GM21825 (cell line): ENCODE measurements at regions not wholly inside any gene's neighbourhood (a gene's known extent, or its start where the extent isn't known, plus 50 kb on each side); places are given as distances from the start of the nearest gene placed in this dataset.

Experiments used
- ATAC-seq: cut with Tn5 transposase; IDR thresholded peaks from one replicate; pipeline ENCODE4 v1.9.1; 2021; ENCODE audit warnings: mild to moderate bottlenecking, moderate library complexity; ENCODE audit not compliant: unreplicated experiment

DNA sequence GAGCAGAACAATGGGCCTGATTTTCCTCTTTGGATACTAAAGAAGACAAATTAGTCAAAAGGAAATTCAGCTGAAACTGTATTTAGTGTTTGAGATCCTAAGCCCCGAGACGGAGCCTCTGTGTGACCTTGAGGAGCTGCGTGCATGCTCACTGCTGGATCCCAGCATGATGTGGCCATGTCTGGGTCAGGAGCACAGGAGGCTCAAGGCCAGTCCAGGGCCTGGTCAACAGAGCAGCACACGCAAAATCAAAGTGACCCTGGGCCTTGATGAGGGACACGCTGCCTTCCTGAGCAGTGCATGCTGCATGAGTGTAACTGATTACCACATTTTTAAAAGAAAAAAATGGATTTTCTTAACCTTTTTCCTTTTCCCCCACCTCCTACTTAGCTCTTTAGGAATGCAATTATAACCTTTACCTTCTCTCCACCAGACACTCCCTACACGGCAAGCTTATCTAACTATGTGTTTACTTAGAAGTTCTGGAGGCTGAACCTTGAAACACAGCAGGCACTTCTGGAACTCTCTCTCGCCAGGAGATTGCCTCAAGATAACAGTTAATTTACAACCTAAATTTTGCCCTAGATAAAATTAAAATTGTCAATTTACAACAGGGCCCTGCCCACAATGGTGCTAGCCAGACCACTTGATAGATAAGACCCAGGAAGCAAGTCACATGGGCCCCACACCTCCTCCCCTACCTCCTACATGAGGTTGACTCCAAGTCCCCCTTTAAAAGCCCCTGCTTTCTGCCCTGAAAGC lies 144.6 kb downstream of the LRIG2 start:
- ATAC-seq, result no peak

DNA sequence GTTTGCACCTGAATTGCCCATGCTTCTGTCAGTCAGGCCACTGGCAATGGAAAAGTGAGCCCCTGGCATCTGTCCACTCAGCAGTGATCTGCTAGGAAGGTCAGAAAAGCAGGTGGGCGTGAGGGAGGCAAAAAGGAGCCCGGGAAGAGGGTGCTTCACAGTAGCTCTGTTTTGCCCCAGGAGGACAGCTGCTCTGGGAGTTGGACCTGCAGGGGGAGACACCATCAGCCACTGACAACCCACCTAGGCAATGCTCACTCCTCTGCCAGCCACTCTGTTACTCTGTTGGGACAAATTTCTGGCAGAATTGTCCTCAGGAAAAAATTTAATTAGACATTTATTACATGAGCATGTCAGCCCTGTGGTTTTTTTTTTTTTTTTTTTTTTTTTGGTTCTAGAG lies 146.4 kb downstream of the LRIG2 start:
- no peak for ATAC-seq

DNA sequence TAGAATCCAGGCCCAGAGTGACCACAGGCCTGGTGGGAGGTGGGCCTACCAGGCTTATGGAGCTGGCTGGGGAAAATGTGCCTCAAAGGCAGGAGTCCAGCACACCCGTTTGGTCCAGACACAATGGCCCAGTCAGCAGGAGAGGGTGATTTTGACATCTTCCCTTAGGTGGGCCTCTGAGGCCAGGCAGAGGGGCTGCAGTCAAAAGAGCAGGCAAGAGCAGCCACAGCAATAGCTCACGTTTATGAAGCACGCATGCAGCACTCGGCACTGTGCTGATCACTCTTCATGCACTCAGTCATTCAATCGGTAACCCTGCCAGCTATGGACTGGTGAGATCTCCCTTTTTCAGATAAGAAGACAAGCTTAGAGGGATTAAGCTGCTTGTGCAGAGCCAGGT lies 146.8 kb downstream of the LRIG2 start:
- ATAC-seq, result no peak

DNA sequence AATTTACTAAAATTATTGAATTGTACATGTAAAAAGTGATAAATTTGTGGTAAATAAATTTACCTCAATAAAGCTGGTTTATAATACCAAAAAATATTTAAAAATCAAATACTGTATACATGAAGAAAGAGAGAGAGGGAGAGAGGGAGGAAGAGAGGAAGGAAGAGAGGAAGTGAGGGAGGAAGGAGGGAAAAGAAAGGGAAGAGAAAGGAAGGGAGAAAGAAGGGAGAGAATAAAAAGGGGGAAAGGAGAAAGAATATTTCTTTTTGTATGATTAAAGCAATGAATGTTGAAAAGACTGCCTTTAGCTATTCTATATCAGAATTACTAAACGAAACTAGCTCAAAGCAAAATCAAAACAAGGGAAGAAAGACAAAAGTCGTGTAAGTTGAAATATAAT lies 150.0 kb downstream of the LRIG2 start:
- no peak for ATAC-seq

DNA sequence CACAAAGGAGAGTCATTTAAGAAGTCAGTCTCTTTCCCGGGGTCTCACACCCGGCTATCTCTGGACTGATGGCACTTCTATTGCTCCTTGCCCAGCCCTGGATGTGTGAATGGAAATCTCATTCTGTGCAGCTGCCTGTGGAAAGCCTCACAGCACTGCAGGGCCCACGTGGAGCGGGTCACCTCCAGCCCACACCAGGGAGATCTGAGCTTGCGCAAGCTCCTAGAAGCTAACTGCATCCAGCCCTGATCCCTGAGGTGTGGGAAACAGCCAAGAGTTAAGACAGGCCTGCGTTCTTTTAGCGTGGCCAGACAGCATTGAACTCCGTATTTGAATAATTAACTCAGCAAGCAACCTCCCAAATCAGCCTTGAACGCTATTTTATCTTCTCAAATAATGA lies 150.5 kb downstream of the LRIG2 start:
- ATAC-seq, result no peak

DNA sequence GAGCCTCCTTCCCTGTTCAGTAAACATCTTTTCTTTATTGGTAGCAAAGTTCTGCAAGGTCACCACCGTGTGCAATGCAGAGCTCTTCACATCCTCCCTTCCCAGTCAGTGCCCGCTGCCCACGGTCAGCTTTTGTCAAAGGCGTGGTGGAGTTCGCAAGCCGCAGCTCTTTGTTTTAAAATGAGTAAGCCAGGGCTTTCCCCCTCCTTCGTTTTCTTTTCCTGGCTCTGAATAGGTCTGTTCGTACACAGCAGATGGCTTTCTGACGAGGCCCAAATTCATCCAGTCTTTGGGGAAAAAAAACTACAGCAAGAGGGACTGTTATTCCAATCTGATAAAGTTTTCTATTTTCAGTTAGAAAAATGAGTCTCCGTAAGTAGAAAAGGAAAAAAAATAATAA lies 153.2 kb downstream of the LRIG2 start:
- no peak for ATAC-seq

DNA sequence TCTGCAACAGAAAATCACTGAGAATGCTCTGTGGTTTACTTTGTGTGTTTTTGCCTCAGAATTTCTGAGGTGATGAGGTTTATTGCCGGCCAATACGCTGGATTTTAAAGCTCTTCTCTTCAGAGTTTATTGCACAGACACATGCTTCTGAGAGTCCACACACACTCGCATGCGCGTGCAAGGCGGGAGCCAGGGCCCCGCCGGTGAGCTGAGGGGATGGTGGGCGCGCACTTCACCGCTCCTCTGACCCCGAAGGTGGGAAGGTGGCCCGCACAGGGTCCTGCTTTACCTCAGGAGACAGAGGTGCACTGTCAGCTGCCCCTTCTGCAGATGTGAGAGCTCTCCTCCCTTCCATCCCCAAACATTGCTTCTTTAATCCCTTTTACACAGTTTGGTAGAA lies 158.4 kb upstream of the MAGI3 start:
- ATAC-seq, result no peak

DNA sequence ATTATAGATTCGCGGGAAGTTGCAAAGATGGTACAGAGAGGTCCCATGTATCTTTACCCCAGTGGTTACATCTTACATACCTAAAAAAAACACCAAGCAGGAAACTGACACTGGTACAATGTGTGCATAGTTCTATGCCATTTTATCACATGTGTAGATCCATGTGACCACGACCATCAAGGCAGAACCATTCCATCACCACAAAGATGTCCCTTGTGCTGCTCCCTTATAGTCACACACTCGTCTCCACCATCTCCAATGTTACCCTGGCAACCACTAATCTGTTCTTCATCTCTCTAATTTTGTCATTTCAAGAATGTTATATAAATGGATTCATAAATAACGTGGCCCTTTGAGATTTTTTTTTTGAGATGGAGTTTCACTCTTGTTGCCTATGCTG lies 156.9 kb upstream of the MAGI3 start:
- no peak for ATAC-seq

DNA sequence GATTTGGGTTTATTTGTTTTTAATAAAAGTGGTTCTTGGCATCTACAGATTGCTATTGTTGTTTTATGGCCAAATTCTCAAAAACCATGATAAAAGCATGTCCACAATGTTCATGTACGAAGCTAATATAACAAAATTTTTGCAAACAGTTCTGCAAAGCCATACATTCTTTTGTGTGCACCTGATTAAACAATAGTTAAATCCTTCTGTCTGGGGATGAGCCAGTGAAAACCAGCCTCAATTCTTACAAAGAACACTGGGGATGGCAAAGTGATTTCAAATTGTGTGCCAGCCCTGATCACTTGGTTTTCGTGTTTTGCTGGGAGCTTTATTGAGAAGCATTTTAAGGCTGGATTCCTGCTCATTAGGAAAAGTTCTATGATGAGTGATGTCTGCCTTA lies 149.1 kb upstream of the MAGI3 start:
- no peak for ATAC-seq

DNA sequence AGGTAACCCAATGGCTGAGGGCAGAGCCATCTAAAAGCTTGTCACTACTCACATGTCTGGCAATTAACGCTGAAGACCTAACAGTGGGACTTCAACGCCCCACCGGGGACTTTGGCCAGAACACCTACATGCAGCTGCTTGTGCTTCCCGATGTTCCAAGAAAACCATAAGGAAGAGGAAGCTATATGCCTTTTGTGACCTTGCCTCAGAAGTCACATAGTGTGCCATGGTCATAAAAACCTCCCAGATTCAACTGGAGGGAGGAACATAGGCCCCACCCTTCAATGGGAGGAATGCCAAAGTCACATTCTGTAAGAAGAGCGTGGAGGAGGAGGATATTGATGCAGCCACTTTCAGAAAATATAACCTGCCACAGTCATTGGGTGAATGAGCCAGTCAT lies 147.8 kb upstream of the MAGI3 start:
- no peak for ATAC-seq

DNA sequence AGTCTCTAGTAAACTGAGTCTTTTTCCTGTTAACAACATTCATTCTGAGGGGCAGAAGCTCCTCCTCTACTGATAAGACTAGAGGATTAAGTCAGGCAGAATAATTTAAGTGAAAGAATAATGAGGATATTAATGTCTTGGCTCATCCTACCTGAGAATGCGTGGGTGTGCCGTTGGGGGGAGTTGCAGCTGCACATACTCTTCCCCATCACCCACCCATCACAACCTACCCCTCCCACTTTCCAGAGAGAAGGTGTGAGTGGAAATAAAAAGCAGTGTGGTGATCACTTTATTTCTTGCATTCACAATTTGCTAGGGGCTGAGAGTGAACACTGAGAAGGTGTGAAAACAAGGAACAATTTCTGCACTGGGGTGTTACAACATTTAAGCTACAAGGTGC lies 146.8 kb upstream of the MAGI3 start:
- no peak for ATAC-seq

DNA sequence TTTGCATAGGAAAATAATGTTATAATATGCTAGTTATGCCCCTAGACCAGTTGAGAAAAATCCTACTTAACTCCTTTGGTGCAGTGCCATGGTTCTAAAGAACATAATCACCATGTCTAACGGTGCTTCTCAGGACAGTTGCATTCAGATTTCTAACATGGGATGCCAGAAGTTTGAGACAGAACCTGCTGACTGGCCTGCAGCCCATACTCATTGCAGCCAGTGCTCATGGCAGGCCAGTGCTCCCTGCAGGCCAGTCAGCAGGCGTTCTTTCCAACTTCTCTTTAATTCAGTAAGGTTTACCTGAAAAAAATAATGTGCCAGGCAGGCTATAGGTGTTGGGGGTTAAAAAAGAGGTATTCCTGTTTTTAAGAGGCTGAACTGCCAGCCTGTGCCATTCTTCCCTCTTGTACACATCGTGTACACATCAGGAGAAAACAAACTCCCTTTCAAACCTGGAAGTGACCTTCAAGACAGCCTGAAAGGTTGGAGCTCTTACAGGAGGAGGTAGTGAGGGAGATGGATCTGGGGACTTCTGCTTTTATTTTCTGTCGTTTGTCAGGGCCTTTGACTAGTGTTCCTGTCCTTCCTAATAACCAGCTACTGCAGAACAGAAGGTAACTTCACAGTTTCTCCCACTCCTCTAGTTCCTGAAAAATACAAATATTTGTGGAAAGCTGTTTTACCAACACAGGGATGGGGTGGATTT lies 146.0 kb upstream of the MAGI3 start:
- no peak for ATAC-seq

DNA sequence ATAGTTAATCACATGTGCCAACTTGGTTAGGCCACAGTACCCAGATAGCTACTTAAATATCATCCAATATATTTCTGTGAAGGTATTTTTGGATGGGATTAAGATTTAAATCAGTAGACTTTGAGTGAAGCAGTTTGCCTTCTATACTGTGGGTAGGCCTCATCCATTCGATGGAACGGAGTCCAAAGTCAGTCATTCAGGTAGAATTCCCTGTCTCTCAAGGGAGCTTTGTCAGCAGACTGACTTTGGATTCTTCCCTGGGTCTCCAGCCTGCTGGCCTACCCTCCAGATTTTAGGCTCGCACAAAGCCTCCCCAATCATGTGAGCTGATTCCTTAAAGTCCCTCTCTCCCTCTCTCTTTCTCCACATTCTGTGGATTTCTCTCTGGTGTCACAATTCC lies 145.1 kb upstream of the MAGI3 start:
- no peak for ATAC-seq

DNA sequence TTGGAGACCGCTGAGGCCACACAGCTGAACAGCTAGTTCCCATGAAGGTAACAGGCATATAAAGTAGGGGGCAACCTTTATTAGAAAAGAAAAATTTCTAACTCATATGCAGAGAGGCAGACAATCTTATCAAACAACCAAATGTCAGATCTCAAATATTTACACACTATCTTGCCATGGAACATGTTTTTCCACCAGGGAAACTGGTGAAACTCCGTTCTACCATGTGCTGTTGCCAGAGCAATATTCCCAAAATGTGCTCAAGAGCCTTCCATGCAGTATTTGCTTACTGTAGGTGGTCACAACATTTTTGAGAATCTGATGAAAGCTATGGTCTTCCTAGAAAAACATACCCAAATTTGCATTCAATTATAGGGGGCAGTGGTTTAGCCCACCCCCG lies 143.4 kb upstream of the MAGI3 start:
- no peak for ATAC-seq

DNA sequence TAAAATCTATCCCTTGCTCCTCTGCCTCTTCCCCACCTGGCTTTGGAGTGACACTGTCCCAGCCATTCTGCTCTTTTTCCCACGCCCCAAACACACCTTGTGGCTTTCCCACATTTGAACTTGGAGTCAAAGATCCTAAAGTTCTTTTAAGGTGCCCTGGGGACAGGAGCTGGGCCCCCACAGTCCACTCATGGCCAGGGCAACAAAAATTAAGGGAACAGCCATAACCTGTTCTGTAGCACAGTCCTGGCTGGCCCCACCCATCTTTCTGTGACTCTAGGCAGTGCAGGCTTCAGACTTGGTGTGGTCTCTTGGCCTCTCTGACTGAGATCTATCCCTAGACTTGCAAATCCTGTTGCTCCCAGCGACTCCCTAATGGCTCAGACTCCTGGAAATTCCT lies 143.0 kb upstream of the MAGI3 start:
- no peak for ATAC-seq

DNA sequence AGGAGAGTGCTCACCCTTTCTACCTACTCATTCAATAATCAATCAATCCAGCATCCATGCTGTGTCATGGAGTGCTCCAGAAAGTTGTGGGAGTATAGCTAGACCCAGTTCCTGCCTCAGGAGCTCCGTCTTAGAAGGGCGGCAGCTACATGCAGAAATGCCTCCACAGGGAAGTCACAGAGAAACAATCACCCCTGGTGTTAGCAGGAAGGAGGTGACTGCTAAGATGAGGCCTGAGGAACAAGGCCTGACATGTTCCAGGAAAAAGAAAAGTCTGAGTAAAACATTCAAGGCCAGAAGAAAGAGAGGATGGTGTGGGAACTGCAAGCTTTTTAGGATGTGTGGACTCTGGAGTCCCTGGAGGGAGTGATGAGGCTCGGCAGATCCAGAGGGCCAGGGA lies 142.5 kb upstream of the MAGI3 start:
- ATAC-seq, result no peak

DNA sequence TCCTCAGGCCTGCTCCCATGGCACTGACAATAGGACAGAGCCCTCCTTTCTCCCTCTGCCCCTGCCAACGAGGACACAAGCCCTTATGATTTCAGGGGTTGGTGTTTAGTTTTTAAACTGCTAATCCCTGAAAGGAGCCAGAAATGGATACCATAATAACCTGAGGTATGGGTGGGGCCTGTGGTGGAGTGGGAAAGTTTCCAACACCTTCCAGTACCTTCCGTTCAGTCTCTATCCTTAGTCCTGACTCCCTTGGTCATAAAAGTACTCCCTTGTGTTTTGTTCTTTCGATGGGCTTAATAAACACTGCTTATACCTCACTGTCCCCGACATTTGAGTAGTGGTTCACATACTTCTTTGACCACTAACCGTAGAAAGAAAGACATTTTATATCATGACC lies 141.8 kb upstream of the MAGI3 start:
- no peak for ATAC-seq

DNA sequence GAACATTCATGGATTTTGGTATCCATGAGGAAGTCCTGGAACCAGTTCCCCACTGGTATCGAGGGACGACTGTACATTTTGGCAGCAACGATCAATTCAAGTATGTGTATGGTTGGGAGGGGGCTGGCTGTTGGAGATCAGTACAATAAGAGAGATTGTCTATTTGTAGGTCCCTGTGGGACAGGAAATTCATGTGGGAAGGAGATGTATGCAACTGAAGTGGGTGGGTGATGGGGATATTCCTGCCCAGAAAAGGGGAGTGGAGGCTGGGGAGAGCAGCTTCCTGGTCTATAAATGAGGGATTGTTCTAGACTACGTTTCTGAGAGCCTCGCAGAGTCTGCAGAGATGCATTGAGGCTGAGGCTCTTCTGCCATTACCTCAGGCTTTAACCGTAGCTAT lies 140.2 kb upstream of the MAGI3 start:
- no peak for ATAC-seq

DNA sequence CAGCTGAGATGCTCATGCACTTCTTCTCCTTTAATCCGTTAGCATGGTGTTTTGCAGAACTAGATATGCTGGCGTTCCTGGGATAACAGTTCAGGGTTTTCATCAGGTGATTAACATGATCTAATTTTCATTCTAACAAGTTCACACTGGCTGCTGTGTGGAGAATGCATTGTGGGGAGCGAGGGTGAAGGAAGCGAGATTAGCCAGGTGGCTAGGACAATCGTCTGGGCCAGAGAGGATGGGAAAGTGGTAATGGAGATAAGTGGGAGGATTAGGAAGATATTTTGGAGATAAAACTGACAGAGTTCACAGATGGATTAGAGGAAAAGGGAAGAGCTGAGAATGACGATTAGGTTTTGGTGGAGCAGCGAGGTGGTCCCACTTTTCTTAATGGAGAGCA lies 138.1 kb upstream of the MAGI3 start:
- no peak for ATAC-seq

DNA sequence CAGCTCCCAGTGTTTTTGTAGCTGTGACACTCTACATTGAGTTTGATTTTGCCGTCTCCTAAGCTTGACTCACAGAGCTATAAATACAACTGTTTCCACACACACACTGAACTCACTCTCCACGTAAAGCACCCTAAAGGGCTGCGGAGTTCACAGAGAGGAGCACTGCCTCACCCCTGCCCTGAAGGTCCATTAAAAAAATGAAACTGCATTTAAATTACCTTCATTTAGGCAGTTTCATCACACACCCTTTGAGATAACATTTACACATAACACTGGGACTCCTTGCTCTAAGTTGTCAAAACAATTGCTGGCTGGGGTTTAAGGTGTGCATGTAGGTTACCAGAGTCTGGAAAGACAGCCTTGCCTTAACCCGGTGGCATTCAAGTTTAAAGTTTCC lies 137.1 kb upstream of the MAGI3 start:
- ATAC-seq, result no peak

DNA sequence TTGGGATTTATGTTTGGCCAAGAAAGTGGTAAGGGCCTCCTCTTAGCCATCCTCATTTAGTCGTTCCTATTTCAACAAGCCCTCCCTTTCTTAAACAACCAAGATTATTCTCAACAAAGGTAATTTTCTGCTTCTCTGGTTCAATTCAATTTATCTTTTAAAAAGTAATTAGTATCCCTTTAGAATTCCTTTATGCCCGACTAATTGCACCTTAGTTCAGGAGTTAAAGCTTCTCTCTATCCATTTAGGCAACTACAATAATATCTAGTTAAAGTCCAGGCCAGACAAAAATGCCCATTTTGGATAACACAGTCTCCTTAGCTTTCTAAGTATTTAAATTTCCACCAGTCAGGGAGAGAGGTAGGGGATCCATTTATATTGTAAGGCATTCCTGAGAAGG lies 136.7 kb upstream of the MAGI3 start:
- no peak for ATAC-seq

DNA sequence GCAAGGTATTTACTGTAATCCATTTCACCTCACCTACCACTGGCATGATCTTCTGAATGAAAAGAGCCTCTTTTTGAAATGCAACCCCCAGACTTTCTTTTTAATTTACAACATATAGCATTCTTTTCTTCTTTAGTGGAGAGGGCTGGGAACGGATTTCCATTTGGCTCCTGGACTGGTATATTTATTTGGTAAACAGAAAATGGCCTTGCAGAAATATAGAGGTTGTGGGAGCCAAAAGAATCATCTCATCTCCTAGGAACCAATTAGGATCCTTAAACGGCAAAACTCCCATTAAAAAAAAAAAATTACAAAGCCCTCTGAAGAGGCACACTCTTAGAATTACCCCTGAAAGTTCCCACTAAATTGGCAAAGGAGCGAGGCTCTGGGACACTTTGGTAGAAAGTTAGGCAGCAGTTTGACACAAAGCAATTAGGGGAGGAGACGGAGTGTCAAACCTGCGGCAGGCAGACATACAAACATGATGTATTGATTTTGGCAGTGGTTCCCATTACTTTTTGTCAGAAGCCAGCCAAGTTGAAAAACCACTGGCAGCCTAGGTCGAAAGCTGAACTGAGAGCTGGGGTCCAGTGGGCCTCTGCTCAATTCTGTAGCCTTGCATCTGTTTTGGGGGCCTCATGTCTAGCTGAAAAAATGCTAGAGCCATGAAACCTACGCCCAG lies 135.1 kb upstream of the MAGI3 start:
- no peak for ATAC-seq
